ENCODE measurements at regions not wholly inside any gene's neighbourhood (a gene's known extent, or its start where the extent isn't known, plus 50 kb on each side); places are given as distances from the start of the nearest gene placed in this dataset.
A peak's percentile ranks its signal among the peaks of the same experiment; 100 is the strongest.

GRCh38 chr2:199590321-199591203, 132.8 kb upstream of the SATB2 start:
- WGBS, 5 donors, result 49 to 62% (median 53%) methylated on average over 5 of the region's 5 CpGs

GRCh38 chr2:199589306-199589705, 131.6 kb upstream of the SATB2 start:
- no peak overlapping the region for H3K4me3 ChIP-seq
- no peaks in the 10 kb centered on the region for H3K4me1 ChIP-seq
- H3K36me3 ChIP-seq, result no peaks in the 10 kb centered on the region
- intact Hi-C loops (cut with DNase I; ENCODE audit: low total_unique reads), result no loop called here
- TF ChIP-seq POLR2AphosphoS5 (IDR thresholded peaks at IDR 0.05), result no peak
- no peak for TF ChIP-seq POLR2A (IDR thresholded peaks at IDR 0.05)
- TF ChIP-seq EP300 (IDR thresholded peaks at IDR 0.05), result no peak
- TF ChIP-seq CTCF (IDR thresholded peaks at IDR 0.05), result no peak
- DNase-seq, result no peak
- 55 to 76% (median 63%) methylated on average over 11 of the region's 11 CpGs for WGBS, 5 donors
- H3K9me3 ChIP-seq, result no peaks in the 10 kb centered on the region
- H3K27me3 ChIP-seq, result no peaks in the 10 kb centered on the region
- H3K27ac ChIP-seq, result no peak overlapping the region

More at GRCh38 chr2:199590321-199591203, 132.8 kb upstream of the SATB2 start:
- H3K4me3 ChIP-seq, result no peak overlapping the region
- no peaks in the 10 kb centered on the region for H3K36me3 ChIP-seq
- H3K4me1 ChIP-seq, result no peaks in the 10 kb centered on the region
- intact Hi-C loops (cut with DNase I; ENCODE audit: low total_unique reads), result no loop called here
- TF ChIP-seq POLR2AphosphoS5 (IDR thresholded peaks at IDR 0.05), result no peak
- no peak for TF ChIP-seq CTCF (IDR thresholded peaks at IDR 0.05)
- no peak for TF ChIP-seq POLR2A (IDR thresholded peaks at IDR 0.05)
- no peak for TF ChIP-seq EP300 (IDR thresholded peaks at IDR 0.05)
- no peaks in the 10 kb centered on the region for H3K9me3 ChIP-seq
- DNase-seq, result peak in 1 of 2 donors; percentile 9
- H3K27me3 ChIP-seq, result no peaks in the 10 kb centered on the region
- H3K27ac ChIP-seq, result no peak overlapping the region

GRCh38 chr2:199588054-199588453, 130.3 kb upstream of the SATB2 start:
- intact Hi-C loops (cut with DNase I; ENCODE audit: low total_unique reads), result no loop called here
- 80 to 86% (median 83%) methylated on average over 3 of the region's 3 CpGs for WGBS, 5 donors
- no peak overlapping the region for H3K4me3 ChIP-seq
- TF ChIP-seq CTCF (IDR thresholded peaks at IDR 0.05) (no peak), POLR2A (IDR thresholded peaks at IDR 0.05) (no peak), EP300 (IDR thresholded peaks at IDR 0.05) (no peak), POLR2AphosphoS5 (IDR thresholded peaks at IDR 0.05) (no peak)
- no peak overlapping the region for H3K27ac ChIP-seq
- no peaks in the 10 kb centered on the region for H3K9me3 ChIP-seq
- DNase-seq, result no peak
- no peaks in the 10 kb centered on the region for H3K4me1 ChIP-seq
- no peaks in the 10 kb centered on the region for H3K27me3 ChIP-seq
- H3K36me3 ChIP-seq, result no peaks in the 10 kb centered on the region

GRCh38 chr2:199586646-199587045, 128.9 kb upstream of the SATB2 start:
- H3K36me3 ChIP-seq, result no peaks in the 10 kb centered on the region
- no peak for TF ChIP-seq EP300 (IDR thresholded peaks at IDR 0.05)
- TF ChIP-seq POLR2AphosphoS5 (IDR thresholded peaks at IDR 0.05), result no peak
- no peak for TF ChIP-seq POLR2A (IDR thresholded peaks at IDR 0.05)
- no peak for TF ChIP-seq CTCF (IDR thresholded peaks at IDR 0.05)
- 77 to 89% (median 85%) methylated on average over 2 of the region's 2 CpGs for WGBS, 5 donors
- H3K4me3 ChIP-seq, result no peak overlapping the region
- peaks cover 0 to 6% (median 0%) of the 10 kb centered on the region in 4 donors for H3K4me1 ChIP-seq
- DNase-seq, result no peak
- H3K9me3 ChIP-seq, result no peaks in the 10 kb centered on the region
- H3K27ac ChIP-seq, result no peak overlapping the region
- H3K27me3 ChIP-seq, result peaks cover 0 to 6% (median 0%) of the 10 kb centered on the region in 3 donors
- intact Hi-C loops (cut with DNase I; ENCODE audit: low total_unique reads), result no loop called here

All from stomach (tissue), 8 donors.